Psoas muscle (tissue), 7 donors: ENCODE measurements at regions not wholly inside any gene's neighbourhood (a gene's known extent, or its start where the extent isn't known, plus 50 kb on each side); places are given as distances from the start of the nearest gene placed in this dataset.

ENCODE experiments used
- ATAC-seq, 4 donors: fragments of 200-7000 bp; cut with Tn5 transposase; one replicate each; pipeline ENCODE4 v1.9.1; 2020; ENCODE audit warnings: moderate library complexity in 3 of 4, mild to moderate bottlenecking in 2 of 4
- DNase-seq, 2 donors: peaks; one replicate each; pipeline ENCODE4 v3.0.0-alpha.2; 2020
- H3K27ac ChIP-seq: fragments of 200-600 bp; one replicate; pipeline ENCODE4 v1.8.0; 2022
- H3K27me3 ChIP-seq, 3 donors: fragments of 200-600 bp in 1 of 3; one replicate each; pipeline versions ENCODE4 v1.6.1 to v1.8.0; 2013 to 2022; ENCODE audit warnings: low read length in 2 of 3, mild to moderate bottlenecking in 2 of 3, moderate library complexity in 1 of 3; ENCODE audit not compliant: insufficient read depth in 3 of 3
- H3K36me3 ChIP-seq, 2 donors: fragments of 200-600 bp in 1 of 2; one replicate each; pipeline versions ENCODE4 v1.6.1 to v1.8.0; 2013 to 2022; ENCODE audit warnings: low read depth in 1 of 2, mild to moderate bottlenecking in 1 of 2, moderate library complexity in 1 of 2; ENCODE audit not compliant: insufficient read depth in 1 of 2
- H3K4me1 ChIP-seq: fragments of 200-600 bp; one replicate; pipeline ENCODE4 v1.8.0; 2022
- H3K4me3 ChIP-seq: fragments of 200-600 bp; one replicate; pipeline ENCODE4 v1.8.0; 2022; ENCODE audit warnings: mild to moderate bottlenecking
- H3K9me3 ChIP-seq: fragments of 200-600 bp; one replicate; pipeline ENCODE4 v1.8.0; 2022
- CTCF ChIP-seq: fragments of 200-600 bp; IDR thresholded peaks from one replicate; pipeline ENCODE4 v1.8.0; 2022; ENCODE audit warnings: antibody characterized with exemption
- WGBS, 3 donors: extraction: QIAGEN DNeasy Blood & Tissue Kit; methylation state at CpG; one replicate each; pipeline versions ENCODE4 v1.1.6 to v1.1.7; 2013; 5-methylcytosine and 5-hydroxymethylcytosine counted together
- intact Hi-C, 2 donors: fragments of 100-400 bp; cut with DNase I; formaldehyde crosslinking; loops; one replicate each; pipeline versions ENCODE4 v1.11.0 to v1.14.2; 2022
- donor health status: healthy with polysubstance abuse.
- donor health status: DM: no; HTN: no; CAD: no; lungs with moderate emphysema.
- donor health status: Bipolar disorder and iron deficiency.
- donor health status: healthy.
- donor health status: DM: yes; HTN: yes; CAD: no.
- donor health status: DM: no; HTN: no; CAD: no.
- donor health status: DM: yes; HTN: yes; CAD: no.

- H3K9me3 ChIP-seq, result no peaks in the 10 kb centered on the region
- no peak overlapping the region for H3K27ac ChIP-seq
- no peak for ATAC-seq
- no peaks in the 10 kb centered on the region for H3K27me3 ChIP-seq
- DNase-seq, result no peak
- peaks cover 4% of the 10 kb centered on the region for H3K4me1 ChIP-seq
- TF ChIP-seq CTCF, result no peak
- H3K36me3 ChIP-seq, result no peaks in the 10 kb centered on the region
- intact Hi-C loops, result no loop called here
- 81 to 87% (median 86%) methylated on average over 2 of the region's 2 CpGs for WGBS, 3 donors
- no peak overlapping the region for H3K4me3 ChIP-seq
These were observed 153.3 kb downstream of the ESM1 start for GRCh38 chr5:54832045-54832444.

GRCh38 chr5:54831233-54831632 lies 154.2 kb downstream of the ESM1 start:
- TF ChIP-seq CTCF, result no peak
- 77 to 82% (median 77%) methylated on average over 4 of the region's 4 CpGs for WGBS, 3 donors
- DNase-seq (no peak), ATAC-seq (no peak)
- no peaks in the 10 kb centered on the region for H3K36me3 ChIP-seq
- intact Hi-C loops, result no loop called here
- H3K4me1 ChIP-seq, result peaks cover 4% of the 10 kb centered on the region
- H3K27me3 ChIP-seq, result no peaks in the 10 kb centered on the region
- H3K4me3 ChIP-seq, result no peak overlapping the region
- no peak overlapping the region for H3K27ac ChIP-seq
- no peaks in the 10 kb centered on the region for H3K9me3 ChIP-seq

DNA sequence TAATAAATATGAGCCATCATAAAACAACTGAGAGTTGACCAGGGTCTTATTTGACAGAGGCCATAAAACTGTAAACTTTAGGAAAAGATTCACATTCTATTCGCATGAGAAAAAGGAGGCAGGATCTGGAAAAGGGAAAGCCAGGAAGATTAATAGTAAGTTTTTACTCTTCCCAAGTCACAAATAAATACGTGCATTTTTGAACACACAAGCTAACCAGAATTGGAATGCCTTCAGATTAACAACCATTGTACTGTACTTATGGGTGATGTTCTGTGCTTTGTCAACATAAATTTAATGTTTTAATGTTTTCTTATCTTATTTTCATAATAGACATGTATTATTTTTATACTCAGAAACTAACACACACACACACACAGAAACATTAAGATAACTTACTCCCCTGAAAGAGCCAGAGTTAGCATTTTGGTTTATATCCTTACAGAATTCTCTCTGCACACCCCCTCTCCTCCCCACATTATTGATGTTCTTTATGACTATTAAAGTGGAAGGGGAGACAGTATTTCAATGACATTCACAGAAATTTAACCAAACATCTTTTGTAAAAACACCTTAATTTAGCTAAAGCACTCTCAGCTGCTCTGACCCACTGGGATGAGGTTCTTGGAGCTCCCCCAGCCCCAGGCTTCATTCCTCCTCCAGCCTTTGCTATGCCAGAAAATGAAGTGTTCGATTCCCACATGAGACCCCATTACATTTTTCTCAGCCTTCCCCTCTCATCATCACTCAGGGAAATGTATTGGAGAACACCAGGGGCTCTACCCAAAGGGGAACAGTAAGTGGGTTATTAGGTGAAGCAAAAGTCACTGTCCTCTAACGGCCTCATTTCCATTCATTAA lies 155.5 kb downstream of the ESM1 start:
- 61 to 68% (median 66%) methylated on average over 4 of the region's 4 CpGs for WGBS, 3 donors
- intact Hi-C loops, result no loop called here
- TF ChIP-seq CTCF, result no peak
- H3K27ac ChIP-seq, result no peak overlapping the region
- no peak for ATAC-seq
- no peak overlapping the region for H3K4me3 ChIP-seq
- H3K36me3 ChIP-seq, result no peaks in the 10 kb centered on the region
- DNase-seq, result no peak
- H3K9me3 ChIP-seq, result no peaks in the 10 kb centered on the region
- H3K4me1 ChIP-seq, result peaks cover 4% of the 10 kb centered on the region
- no peaks in the 10 kb centered on the region for H3K27me3 ChIP-seq

- 68 to 78% (median 72%) methylated on average over 8 of the region's 8 CpGs for WGBS, 3 donors
- no peak for DNase-seq
- H3K9me3 ChIP-seq, result no peaks in the 10 kb centered on the region
- no peak for TF ChIP-seq CTCF
- ATAC-seq, result no peak
- H3K27me3 ChIP-seq, result no peaks in the 10 kb centered on the region
- H3K4me1 ChIP-seq, result no peaks in the 10 kb centered on the region
- no peaks in the 10 kb centered on the region for H3K36me3 ChIP-seq
- H3K27ac ChIP-seq, result no peak overlapping the region
- intact Hi-C loops, result no loop called here
- no peak overlapping the region for H3K4me3 ChIP-seq
These were observed 156.3 kb downstream of the ESM1 start for GRCh38 chr5:54829102-54829501.

GRCh38 chr5:54828151-54828550 lies 157.2 kb downstream of the ESM1 start:
- Histone ChIP-seq H3K4me3 (no peak overlapping the region), H3K36me3 (no peaks in the 10 kb centered on the region), H3K27ac (no peak overlapping the region), H3K27me3 (no peaks in the 10 kb centered on the region), H3K9me3 (no peaks in the 10 kb centered on the region), H3K4me1 (no peaks in the 10 kb centered on the region)
- no peak for DNase-seq
- TF ChIP-seq CTCF, result no peak
- no peak for ATAC-seq
- intact Hi-C loops, result no loop called here
